Endodermal cell (in vitro differentiated cells): ENCODE measurements at regions not wholly inside any gene's neighbourhood (a gene's known extent, or its start where the extent isn't known, plus 50 kb on each side); places are given as distances from the start of the nearest gene placed in this dataset.

ENCODE experiments used
- DNase-seq: peaks from one replicate; pipeline ENCODE4 v3.0.0-alpha.2; 2017
- H3K27ac ChIP-seq: 2 replicates; pipeline ENCODE4 v1.5.1; 2013; ENCODE audit warnings: mild to moderate bottlenecking, low read depth, low read length, moderate library complexity
- H3K27me3 ChIP-seq: 2 replicates; pipeline ENCODE4 v1.6.1; 2013; ENCODE audit warnings: mild to moderate bottlenecking, low read length, moderate library complexity; ENCODE audit not compliant: insufficient read depth, control insufficient read depth, poor library complexity, severe bottlenecking
- H3K36me3 ChIP-seq: 2 replicates; pipeline ENCODE4 v1.7.0; 2013; ENCODE audit warnings: mild to moderate bottlenecking, low read length, moderate library complexity; ENCODE audit not compliant: control insufficient read depth, insufficient read depth
- H3K4me1 ChIP-seq: one replicate; pipeline ENCODE4 v1.7.0; 2013; ENCODE audit warnings: low read length; ENCODE audit not compliant: control insufficient read depth, insufficient read depth
- H3K4me3 ChIP-seq: 2 replicates; pipeline ENCODE4 v1.5.1; 2013; ENCODE audit warnings: mild to moderate bottlenecking, low read length, moderate library complexity
- H3K9ac ChIP-seq: 2 replicates; pipeline ENCODE4 v1.6.1; 2013; ENCODE audit warnings: mild to moderate bottlenecking, low read length, moderate library complexity; ENCODE audit not compliant: poor library complexity, severe bottlenecking; ENCODE audit errors: extremely low read depth
- H3K9me3 ChIP-seq: 2 replicates; pipeline ENCODE4 v1.6.1; 2013; ENCODE audit warnings: mild to moderate bottlenecking, low read length, moderate library complexity; ENCODE audit not compliant: control insufficient read depth
- H3K27ac Mint-ChIP-seq: 2 replicates; pipeline ENCODE4 v1.8.0; 2020; ENCODE audit warnings: mixed read lengths
- H3K27me3 Mint-ChIP-seq: 2 replicates; pipeline ENCODE4 v1.8.0; 2021; ENCODE audit warnings: mild to moderate bottlenecking, mixed read lengths; ENCODE audit not compliant: insufficient read depth
- H3K36me3 Mint-ChIP-seq: 2 replicates; pipeline ENCODE4 v1.8.0; 2020; ENCODE audit warnings: low read depth, mixed read lengths
- H3K4me1 Mint-ChIP-seq: 2 replicates; pipeline ENCODE4 v1.8.0; 2020; ENCODE audit warnings: mixed read lengths
- H3K4me3 Mint-ChIP-seq: 2 replicates; pipeline ENCODE4 v1.8.0; 2020; ENCODE audit warnings: mild to moderate bottlenecking, moderate library complexity, mixed read lengths
- H3K9me3 Mint-ChIP-seq: 2 replicates; pipeline ENCODE4 v1.8.0; 2020; ENCODE audit warnings: mild to moderate bottlenecking, mixed read lengths
- CTCF ChIP-seq: fragments of 200-600 bp; sonication (generic); conservative IDR thresholded peaks from 2 replicates; pipeline ENCODE4 v1.5.0; 2021; ENCODE audit warnings: antibody characterized with exemption, mild to moderate bottlenecking
- WGBS, 2 experiments: methylation state at CpG; one replicate each; pipeline versions ENCODE4 v1.1.5 to v1.1.7; 2013; ENCODE audit warnings: missing lambda C conversion rate in 2 of 2, mixed read lengths in 1 of 2; ENCODE audit not compliant: insufficient coverage in 1 of 2, insufficient read length in 1 of 2; 5-methylcytosine and 5-hydroxymethylcytosine counted together

DNA sequence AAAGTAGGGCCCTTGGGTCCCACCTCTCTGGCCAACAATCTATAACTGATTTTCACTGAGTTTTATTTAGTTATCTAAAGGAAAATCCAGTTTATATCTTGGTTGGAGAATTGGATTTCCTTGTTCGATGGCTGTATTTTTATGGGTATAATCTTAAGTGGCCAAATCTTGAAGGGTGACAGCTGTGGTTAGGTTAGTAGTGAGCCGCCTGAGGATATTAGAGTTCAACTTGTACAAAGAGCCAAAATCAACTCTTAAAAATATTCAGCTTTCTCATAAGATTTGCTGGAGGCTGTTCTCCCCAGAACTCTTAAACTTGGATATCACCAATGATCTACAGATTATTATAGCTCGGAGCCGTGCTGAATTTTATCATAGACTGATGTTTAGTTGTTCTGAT, 54.6 kb upstream of the UNC5C start:
- H3K9ac ChIP-seq = no peak overlapping the region
- no peaks in the 10 kb centered on the region for H3K27me3 ChIP-seq
- H3K36me3 ChIP-seq = no peaks in the 10 kb centered on the region
- no peak overlapping the region for H3K27ac ChIP-seq
- Mint-ChIP-seq H3K27me3 (no peaks in the 10 kb centered on the region), H3K9me3 (peaks cover 3% of the 10 kb centered on the region), H3K36me3 (no peaks in the 10 kb centered on the region), H3K27ac (no peak overlapping the region), H3K4me3 (no peak overlapping the region), H3K4me1 (no peaks in the 10 kb centered on the region)
- no peak for DNase-seq
- H3K4me3 ChIP-seq = no peak overlapping the region
- H3K4me1 ChIP-seq = no peaks in the 10 kb centered on the region
- WGBS, 2 experiments = 97% methylated on average over 4 of the region's 4 CpGs; no CpG with 5 or more reads in 1 of the 2 experiments
- TF ChIP-seq CTCF = no peak
- H3K9me3 ChIP-seq = no peaks in the 10 kb centered on the region

DNA sequence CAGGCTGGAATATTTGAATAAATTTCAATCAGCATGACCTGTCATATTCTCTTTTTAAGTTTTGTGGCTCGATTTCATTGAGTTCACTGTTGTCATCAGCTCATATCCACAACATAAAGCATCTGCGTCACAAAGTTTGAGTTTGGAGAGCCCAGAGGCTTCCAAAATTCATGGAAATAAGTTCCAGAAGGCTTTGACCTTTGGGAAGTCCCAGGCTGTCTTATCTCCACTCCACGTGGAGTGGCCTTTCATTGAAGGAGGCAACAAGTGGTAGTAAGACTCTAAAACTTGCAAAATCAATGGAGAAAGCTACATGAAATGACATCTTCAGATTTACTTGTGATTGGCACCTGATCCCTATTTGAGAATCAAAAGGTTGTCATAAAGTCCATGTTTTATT, 54.1 kb upstream of the UNC5C start:
- no peak overlapping the region for H3K4me3 Mint-ChIP-seq
- WGBS, 2 experiments = 92 to 93% methylated on average over 2 to 3 of the region's 3 CpGs
- H3K27me3 Mint-ChIP-seq = no peaks in the 10 kb centered on the region
- Histone ChIP-seq H3K9ac (no peak overlapping the region), H3K36me3 (no peaks in the 10 kb centered on the region), H3K27me3 (no peaks in the 10 kb centered on the region), H3K4me3 (no peak overlapping the region), H3K4me1 (no peaks in the 10 kb centered on the region), H3K9me3 (no peaks in the 10 kb centered on the region), H3K27ac (no peak overlapping the region)
- DNase-seq = no peak
- H3K36me3 Mint-ChIP-seq = no peaks in the 10 kb centered on the region
- no peak for TF ChIP-seq CTCF
- no peak overlapping the region for H3K27ac Mint-ChIP-seq
- H3K9me3 Mint-ChIP-seq = peaks cover 2% of the 10 kb centered on the region
- no peaks in the 10 kb centered on the region for H3K4me1 Mint-ChIP-seq

DNA sequence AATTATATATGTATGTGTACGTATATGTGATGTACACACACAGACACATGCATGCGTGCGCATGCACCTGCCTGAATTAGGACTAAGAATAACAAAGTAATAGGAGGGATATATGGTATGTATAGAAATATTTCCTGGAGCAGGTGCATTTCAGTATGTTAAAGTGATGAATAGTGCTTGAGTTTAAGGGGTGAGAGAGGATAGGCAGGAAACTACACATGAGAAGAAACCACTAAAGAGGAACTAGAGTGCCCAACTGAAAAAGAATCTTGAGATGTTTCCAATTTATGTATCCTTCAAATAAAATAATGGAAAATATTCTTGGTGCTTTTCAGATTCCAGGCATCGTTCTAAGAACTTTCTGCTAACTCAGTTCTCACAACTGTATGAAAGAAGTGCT, 52.6 kb upstream of the UNC5C start:
- Mint-ChIP-seq H3K4me1 (no peaks in the 10 kb centered on the region), H3K36me3 (no peaks in the 10 kb centered on the region), H3K27ac (no peak overlapping the region), H3K9me3 (no peaks in the 10 kb centered on the region), H3K27me3 (no peaks in the 10 kb centered on the region), H3K4me3 (no peak overlapping the region)
- DNase-seq = no peak
- H3K27me3 ChIP-seq = no peaks in the 10 kb centered on the region
- H3K4me3 ChIP-seq = no peak overlapping the region
- no peak overlapping the region for H3K27ac ChIP-seq
- no peak overlapping the region for H3K9ac ChIP-seq
- no peak for TF ChIP-seq CTCF
- H3K4me1 ChIP-seq = no peaks in the 10 kb centered on the region
- H3K36me3 ChIP-seq = no peaks in the 10 kb centered on the region
- no peaks in the 10 kb centered on the region for H3K9me3 ChIP-seq
- WGBS, 2 experiments = 92% methylated on average over 4 of the region's 4 CpGs
